ENCODE measurements at regions not wholly inside any gene's neighbourhood (a gene's known extent, or its start where the extent isn't known, plus 50 kb on each side); places are given as distances from the start of the nearest gene placed in this dataset.

GRCh38 chr14:57068511-57068910 is 200.2 kb downstream of the EXOC5 start:
- no peak for FAIRE-seq
- intact Hi-C loops (cut with micrococcal nuclease; ENCODE audit: unreplicated experiment): loop anchor here (5.0 kb wide), 2 partner anchors 249 to 406 kb away; no protein-coding TSS in a partner anchor
- TF ChIP-seq ELK4 (CRISPR knock-in tag; IDR thresholded peaks at IDR 0.05; ENCODE audit: borderline replicate concordance) (no peak), ZNF136 (CRISPR knock-in tag; IDR thresholded peaks at IDR 0.05; ENCODE audit: low read depth) (no peak), ZNF567 (CRISPR knock-in tag; IDR thresholded peaks at IDR 0.05; ENCODE audit: borderline replicate concordance) (no peak), ZFP36 (IDR thresholded peaks at IDR 0.05; ENCODE audit: borderline replicate concordance, low read depth, low read length, partially characterized antibody) (no peak), BATF2 (CRISPR knock-in tag; IDR thresholded peaks at IDR 0.05) (no peak)

More at GRCh38 chr14:57068511-57068910, 200.2 kb downstream of the EXOC5 start:
- H3K79me2 ChIP-seq (ENCODE audit: insufficient read depth, low read length): no peaks in the 10 kb centered on the region
- no TSS peak for BruUV-seq (replicated peaks)
- H3K9ac ChIP-seq (ENCODE audit: insufficient read depth, low read depth, low read length): no peak overlapping the region
- in situ Hi-C loops (cut with HindIII; ENCODE audit: extremely low pct_ligation_motif_present, low pct_unique_long_range_greater_than_20kb): loop anchor here (10.0 to 25.0 kb wide), 2 partner anchors 381 to 514 kb away; no protein-coding TSS in a partner anchor
- ATAC-seq (no peak), DNase-seq (ENCODE audit: low spot score) (no peak)
- WGBS (ENCODE audit: low lambda C conversion rate): 2% methylated on average over 8 of the region's 8 CpGs
- no peak overlapping the region for H3K27ac ChIP-seq (ENCODE audit: extremely low read length, insufficient read depth, low read length)
- H3K4me3 ChIP-seq (replicated peaks in 1 of 3; ENCODE audit: insufficient read depth in 1 of 3, low read depth in 2 of 3, low read length in 3 of 3): no peak overlapping the region
- H2AFZ ChIP-seq (ENCODE audit: low read length): no peak overlapping the region
- POLR2A ChIA-PET: no interaction called here
- peaks cover 0 to 5% of the 10 kb centered on the region in 2 experiments; a peak in 1 of 5 replicates for H3K27me3 ChIP-seq (ENCODE audit: control insufficient read depth in 1 of 2, insufficient read depth in 2 of 2, low read length in 2 of 2)
- H4K20me1 ChIP-seq (ENCODE audit: insufficient read depth, low read length): no peaks in the 10 kb centered on the region
- H3K4me2 ChIP-seq (ENCODE audit: low read depth, low read length): no peak overlapping the region
- no peaks in the 10 kb centered on the region for H3K4me1 ChIP-seq (ENCODE audit: insufficient read depth, low read length)
- H3K9me3 ChIP-seq (ENCODE audit: low read length): no peaks in the 10 kb centered on the region
- CTCF ChIA-PET (ENCODE audit: low intra/inter-chr PET ratio, low total read pairs): no interaction called here
- H3K36me3 ChIP-seq (replicated peaks in 1 of 2; ENCODE audit: control insufficient read depth in 1 of 2, insufficient read depth in 2 of 2, low read length in 2 of 2): no peaks in the 10 kb centered on the region

Measured in HepG2 (cell line).